NCI-H2196 treated with DMSO at 0.1 percent for 48 hours (cell line): ENCODE measurements at regions not wholly inside any gene's neighbourhood (a gene's known extent, or its start where the extent isn't known, plus 50 kb on each side); places are given as distances from the start of the nearest gene placed in this dataset.

ENCODE experiments used
- DNase-seq: peaks from one replicate; lab custom pipeline; 2025; ENCODE audit not compliant: unreplicated experiment; lab: John Stamatoyannopoulos, UW

- no peak for DNase-seq
Measured at GRCh38 chr14:94926176-94926575, 156.3 kb upstream of the GSC start.

- DNase-seq, result no peak
Measured at GRCh38 chr14:94925416-94926173, 155.7 kb upstream of the GSC start.

- no peak for DNase-seq
Measured at GRCh38 chr14:94924189-94924588, 154.3 kb upstream of the GSC start.

- DNase-seq, result no peak
Measured at GRCh38 chr14:94923786-94924185, 153.9 kb upstream of the GSC start.

- DNase-seq, result no peak
Measured at GRCh38 chr14:94922595-94923239, 152.8 kb upstream of the GSC start.

- no peak for DNase-seq
Measured at GRCh38 chr14:94921882-94922585, 152.1 kb upstream of the GSC start.

- no peak for DNase-seq
Measured at GRCh38 chr14:94921456-94921855, 151.5 kb upstream of the GSC start.

GRCh38 chr14:94919896-94920295, 150.0 kb upstream of the GSC start:
- DNase-seq, result no peak

- DNase-seq, result no peak
Measured at GRCh38 chr14:94918896-94919295, 149.0 kb upstream of the GSC start.

- DNase-seq, result no peak
Measured at GRCh38 chr14:94917041-94917600, 147.2 kb upstream of the GSC start.

- no peak for DNase-seq
Measured at GRCh38 chr14:94914191-94914590, 144.3 kb upstream of the GSC start.

GRCh38 chr14:94907626-94908261, 137.8 kb upstream of the GSC start:
- no peak for DNase-seq

- DNase-seq, result no peak
Measured at GRCh38 chr14:94906991-94907587, 137.2 kb upstream of the GSC start.

- no peak for DNase-seq
Measured at GRCh38 chr14:94906577-94906976, 136.7 kb upstream of the GSC start.

- no peak for DNase-seq
Measured at GRCh38 chr14:94904636-94905035, 134.7 kb upstream of the GSC start.

GRCh38 chr14:94903883-94904282, 134.0 kb upstream of the GSC start:
- DNase-seq, result no peak

GRCh38 chr14:94903338-94903737, 133.4 kb upstream of the GSC start:
- no peak for DNase-seq

GRCh38 chr14:94897561-94897960, 127.6 kb upstream of the GSC start:
- DNase-seq, result no peak

GRCh38 chr14:94897082-94897481, 127.2 kb upstream of the GSC start:
- no peak for DNase-seq

GRCh38 chr14:94893411-94894160, 123.7 kb upstream of the GSC start:
- DNase-seq, result no peak
